Naive thymus-derived CD4-positive, alpha-beta T cell (primary cell): ENCODE measurements at regions not wholly inside any gene's neighbourhood (a gene's known extent, or its start where the extent isn't known, plus 50 kb on each side); places are given as distances from the start of the nearest gene placed in this dataset.
"Not testable (repeated sequence)": the region's sequence is repeated elsewhere in the genome, so short reads cannot be mapped to it uniquely, and the experiment has no call there.

ENCODE experiments used
- ATAC-seq: fragments of 150-1000 bp; cut with Tn5 transposase; 2 replicates; pipeline ENCODE4 v1.10.0; 2021; ENCODE audit warnings: mild to moderate bottlenecking, moderate library complexity
- CTCF ChIA-PET: fragments of 350-600 bp; sonication (Branson Sonifier 250); formaldehyde crosslinking; loops from one replicate; lab custom pipeline; 2021; ENCODE audit warnings: antibody characterized with exemption; lab: Charles Lee
- POLR2A ChIA-PET: fragments of 350-600 bp; sonication (Branson Sonifier 250); formaldehyde crosslinking; loops from one replicate; lab custom pipeline; 2021; ENCODE audit warnings: antibody characterized with exemption, inconsistent platforms; lab: Charles Lee
- DNase-seq, 9 donors: peaks; one replicate each; pipeline versions ENCODE4 v3.0.0 to v3.0.0-alpha.2; 2020 to 2022; ENCODE audit warnings: mixed read lengths in 1 of 9
- H3K27ac ChIP-seq: one replicate; pipeline ENCODE4 v1.7.0; 2013; ENCODE audit warnings: mild to moderate bottlenecking, low read depth, low read length, moderate library complexity
- H3K27me3 ChIP-seq, 2 donors: one replicate each; pipeline ENCODE4 v1.7.0; 2013; ENCODE audit warnings: low read length in 2 of 2, mild to moderate bottlenecking in 2 of 2, moderate library complexity in 2 of 2; ENCODE audit not compliant: control insufficient read depth in 2 of 2, insufficient read depth in 2 of 2
- H3K36me3 ChIP-seq, 3 experiments: 1 replicate in 2 of 3; 2 replicates in 1 of 3; pipeline ENCODE4 v1.7.0; 2013; ENCODE audit warnings: low read length in 3 of 3, mild to moderate bottlenecking in 3 of 3, moderate library complexity in 1 of 3; ENCODE audit not compliant: insufficient read depth in 3 of 3, control insufficient read depth in 2 of 3
- H3K4me1 ChIP-seq, 2 donors: one replicate each; pipeline ENCODE4 v1.7.0; 2013; ENCODE audit warnings: low read length in 2 of 2, mild to moderate bottlenecking in 2 of 2, moderate library complexity in 1 of 2; ENCODE audit not compliant: control insufficient read depth in 2 of 2, insufficient read depth in 2 of 2
- H3K4me3 ChIP-seq: 2 replicates; pipeline ENCODE4 v1.7.0; 2013; ENCODE audit warnings: mild to moderate bottlenecking, low read length
- H3K9me3 ChIP-seq, 3 experiments: 1 replicate in 2 of 3; 2 replicates in 1 of 3; pipeline ENCODE4 v1.7.0; 2013; ENCODE audit warnings: low read length in 3 of 3; ENCODE audit not compliant: control insufficient read depth in 2 of 3
- H3K27ac Mint-ChIP-seq, 9 donors: one replicate each; pipeline ENCODE4 v1.8.0; 2020 to 2022; ENCODE audit warnings: mixed read lengths in 9 of 9, mild to moderate bottlenecking in 8 of 9, moderate library complexity in 5 of 9, inconsistent platforms in 2 of 9
- H3K27me3 Mint-ChIP-seq, 5 donors: one replicate each; pipeline ENCODE4 v1.8.0; 2021 to 2022; ENCODE audit warnings: mixed read lengths in 5 of 5, mild to moderate bottlenecking in 1 of 5
- H3K36me3 Mint-ChIP-seq, 5 donors: one replicate each; pipeline ENCODE4 v1.8.0; 2020 to 2022; ENCODE audit warnings: mixed read lengths in 5 of 5, mild to moderate bottlenecking in 3 of 5, inconsistent platforms in 1 of 5
- H3K4me1 Mint-ChIP-seq, 7 donors: one replicate each; pipeline ENCODE4 v1.8.0; 2020 to 2022; ENCODE audit warnings: mixed read lengths in 7 of 7, mild to moderate bottlenecking in 3 of 7, inconsistent platforms in 1 of 7
- H3K4me3 Mint-ChIP-seq, 10 donors: one replicate each; pipeline ENCODE4 v1.8.0; 2020 to 2022; ENCODE audit warnings: mild to moderate bottlenecking in 10 of 10, mixed read lengths in 10 of 10, moderate library complexity in 6 of 10, inconsistent platforms in 2 of 10
- H3K9me3 Mint-ChIP-seq, 11 donors: one replicate each; pipeline ENCODE4 v1.8.0; 2020 to 2022; ENCODE audit warnings: mixed read lengths in 11 of 11, mild to moderate bottlenecking in 4 of 11, inconsistent platforms in 1 of 11, moderate library complexity in 1 of 11
- intact Hi-C, 2 donors: fragments of 100-400 bp; cut with micrococcal nuclease; formaldehyde crosslinking; loops; one replicate each; pipeline ENCODE4 v1.15.1; 2023

GRCh38 chr21:13826511-13826910 lies 216.9 kb downstream of the POTED start:
- not testable (repeated sequence) for H3K36me3 Mint-ChIP-seq

GRCh38 chr21:13825218-13825778 lies 215.7 kb downstream of the POTED start:
- CTCF ChIA-PET, H3K27ac ChIP-seq, H3K36me3 ChIP-seq, H3K4me3 ChIP-seq, H3K27ac Mint-ChIP-seq, ATAC-seq, H3K4me3 Mint-ChIP-seq, H3K27me3 ChIP-seq, H3K4me1 ChIP-seq, H3K36me3 Mint-ChIP-seq, intact Hi-C loops, H3K4me1 Mint-ChIP-seq, DNase-seq, POLR2A ChIA-PET, H3K9me3 ChIP-seq: not testable (repeated sequence)
- Mint-ChIP-seq H3K27me3 (peaks cover 0 to 23% (median 7%) of the 10 kb centered on the region in 5 donors), H3K9me3 (peaks cover 0 to 17% (median 4%) of the 10 kb centered on the region in 11 donors)

More at GRCh38 chr21:13826511-13826910, 216.9 kb downstream of the POTED start:
- H3K4me3 Mint-ChIP-seq, H3K27ac ChIP-seq, H3K27me3 ChIP-seq, CTCF ChIA-PET, POLR2A ChIA-PET, intact Hi-C loops, H3K4me1 Mint-ChIP-seq, H3K27ac Mint-ChIP-seq, DNase-seq, H3K4me3 ChIP-seq, ATAC-seq, H3K4me1 ChIP-seq, H3K36me3 ChIP-seq, H3K9me3 ChIP-seq: not testable (repeated sequence)
- Mint-ChIP-seq H3K9me3 (peaks cover 0 to 17% (median 4%) of the 10 kb centered on the region in 11 donors), H3K27me3 (peaks cover 0 to 17% (median 7%) of the 10 kb centered on the region in 5 donors)

DNA sequence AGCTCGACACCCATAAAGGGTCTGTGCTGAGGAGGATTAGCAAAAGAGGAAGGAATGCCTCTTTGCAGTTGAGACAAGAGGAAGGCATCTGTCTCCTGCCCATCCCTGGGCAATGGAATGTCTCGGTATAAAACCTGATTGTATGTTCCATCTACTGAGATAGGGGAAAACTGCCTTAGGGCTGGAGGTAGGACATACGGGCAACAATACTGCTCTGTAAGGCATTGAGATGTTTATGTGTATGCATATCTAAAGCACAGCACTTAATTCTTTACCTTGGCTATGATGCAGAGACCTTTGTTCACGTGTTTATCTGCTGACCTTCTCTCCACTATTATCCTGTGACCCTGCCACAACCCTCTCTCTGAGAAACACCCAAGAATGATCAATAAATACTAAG lies 210.7 kb downstream of the POTED start:
- H3K27ac Mint-ChIP-seq, H3K4me3 ChIP-seq, H3K4me1 ChIP-seq, H3K27ac ChIP-seq, DNase-seq, H3K36me3 Mint-ChIP-seq, H3K36me3 ChIP-seq, CTCF ChIA-PET, ATAC-seq, POLR2A ChIA-PET, H3K9me3 Mint-ChIP-seq, intact Hi-C loops, H3K9me3 ChIP-seq, H3K27me3 ChIP-seq, H3K4me1 Mint-ChIP-seq, H3K4me3 Mint-ChIP-seq: not testable (repeated sequence)
- peaks cover 0 to 13% (median 7%) of the 10 kb centered on the region in 5 donors for H3K27me3 Mint-ChIP-seq

GRCh38 chr21:13812191-13812590 lies 202.6 kb downstream of the POTED start:
- H3K36me3 Mint-ChIP-seq, H3K27me3 ChIP-seq, H3K36me3 ChIP-seq, H3K4me3 Mint-ChIP-seq, H3K4me1 ChIP-seq, H3K9me3 ChIP-seq, ATAC-seq, intact Hi-C loops, CTCF ChIA-PET, H3K27ac Mint-ChIP-seq, H3K4me1 Mint-ChIP-seq, H3K4me3 ChIP-seq, H3K27ac ChIP-seq, DNase-seq, H3K27me3 Mint-ChIP-seq, POLR2A ChIA-PET: not testable (repeated sequence)
- H3K9me3 Mint-ChIP-seq, result peaks cover 0 to 12% (median 0%) of the 10 kb centered on the region in 11 donors

DNA sequence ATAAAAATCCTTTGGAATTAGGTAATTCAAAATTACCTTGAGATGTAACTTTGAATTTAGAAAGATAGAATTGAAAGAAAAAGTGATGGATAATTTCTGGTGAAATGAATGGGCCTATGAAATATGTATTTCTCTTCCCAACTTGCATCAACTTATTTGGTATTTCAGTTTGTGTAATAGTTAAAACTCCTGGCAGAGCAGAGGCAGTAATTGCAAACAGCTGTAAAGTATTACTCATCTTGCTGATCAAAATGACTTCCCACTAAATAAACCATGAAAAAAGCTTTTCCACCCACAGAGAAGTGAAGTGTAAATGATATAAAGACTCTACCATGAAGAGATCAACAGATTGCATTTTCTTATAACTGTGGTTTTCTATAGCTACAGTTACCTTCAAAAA lies 201.0 kb downstream of the POTED start:
- POLR2A ChIA-PET, CTCF ChIA-PET: not testable (repeated sequence)
- H3K9me3 Mint-ChIP-seq, result peaks cover 0 to 12% (median 0%) of the 10 kb centered on the region in 11 donors

GRCh38 chr21:13806444-13806843 lies 196.9 kb downstream of the POTED start:
- H3K4me3 Mint-ChIP-seq, POLR2A ChIA-PET, H3K27ac Mint-ChIP-seq, CTCF ChIA-PET, H3K36me3 Mint-ChIP-seq, H3K27me3 ChIP-seq, H3K4me3 ChIP-seq, H3K27ac ChIP-seq, H3K36me3 ChIP-seq, H3K27me3 Mint-ChIP-seq, H3K4me1 ChIP-seq, H3K4me1 Mint-ChIP-seq, intact Hi-C loops, H3K9me3 Mint-ChIP-seq, ATAC-seq, H3K9me3 ChIP-seq, DNase-seq: not testable (repeated sequence)

More for the DNA sequence above, 201.0 kb downstream of the POTED start:
- H3K9me3 ChIP-seq, H3K27me3 Mint-ChIP-seq, H3K36me3 ChIP-seq, intact Hi-C loops, H3K4me1 ChIP-seq, H3K27ac ChIP-seq, H3K4me3 ChIP-seq, ATAC-seq, H3K4me1 Mint-ChIP-seq, DNase-seq, H3K36me3 Mint-ChIP-seq, H3K4me3 Mint-ChIP-seq, H3K27me3 ChIP-seq, H3K27ac Mint-ChIP-seq: not testable (repeated sequence)

- POLR2A ChIA-PET, ATAC-seq, intact Hi-C loops, H3K36me3 ChIP-seq, H3K4me1 Mint-ChIP-seq, H3K4me3 Mint-ChIP-seq, H3K36me3 Mint-ChIP-seq, H3K27ac ChIP-seq, DNase-seq, H3K9me3 ChIP-seq, H3K4me1 ChIP-seq, H3K27ac Mint-ChIP-seq, CTCF ChIA-PET, H3K9me3 Mint-ChIP-seq, H3K4me3 ChIP-seq, H3K27me3 ChIP-seq, H3K27me3 Mint-ChIP-seq: not testable (repeated sequence)
Observed at GRCh38 chr21:13802757-13803156, 193.2 kb downstream of the POTED start.
